Activated CD4-positive, alpha-beta T cell treated with anti-CD3 and anti-CD28 coated beads, Interleukin-2, amount 50 U/mL, for 4 hours (primary cell): ENCODE measurements at regions not wholly inside any gene's neighbourhood (a gene's known extent, or its start where the extent isn't known, plus 50 kb on each side); places are given as distances from the start of the nearest gene placed in this dataset.

Experiments used
- DNase-seq, 2 experiments: peaks; one replicate each; pipeline ENCODE4 v3.0.0-alpha.2; 2020

- no peak for DNase-seq
Observed at GRCh38 chr15:97729270-97729669, 231.2 kb upstream of the ARRDC4 start.

- DNase-seq: no peak
Observed at GRCh38 chr15:97730315-97730714, 230.2 kb upstream of the ARRDC4 start.

DNA sequence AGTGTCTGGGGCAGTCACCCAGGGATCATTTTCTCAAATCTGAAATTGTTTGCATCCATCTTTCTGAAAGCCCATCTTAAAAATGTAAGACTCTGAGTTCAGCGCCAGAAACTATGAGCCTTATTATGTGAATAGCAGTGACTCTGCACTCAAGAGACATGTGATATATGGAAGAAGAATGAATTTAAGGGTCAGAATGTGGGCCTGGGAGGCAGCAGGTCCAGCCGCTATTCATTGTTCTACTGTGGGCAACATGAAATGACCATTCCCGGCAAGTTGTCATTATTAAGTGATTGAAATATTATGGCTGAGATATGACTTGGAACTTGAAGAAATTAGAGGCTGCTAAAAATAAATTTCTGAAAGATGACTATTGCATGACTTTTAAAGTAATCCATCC, 228.6 kb upstream of the ARRDC4 start:
- DNase-seq: no peak

- no peak for DNase-seq
Observed at GRCh38 chr15:97733373-97733772, 227.1 kb upstream of the ARRDC4 start.

DNA sequence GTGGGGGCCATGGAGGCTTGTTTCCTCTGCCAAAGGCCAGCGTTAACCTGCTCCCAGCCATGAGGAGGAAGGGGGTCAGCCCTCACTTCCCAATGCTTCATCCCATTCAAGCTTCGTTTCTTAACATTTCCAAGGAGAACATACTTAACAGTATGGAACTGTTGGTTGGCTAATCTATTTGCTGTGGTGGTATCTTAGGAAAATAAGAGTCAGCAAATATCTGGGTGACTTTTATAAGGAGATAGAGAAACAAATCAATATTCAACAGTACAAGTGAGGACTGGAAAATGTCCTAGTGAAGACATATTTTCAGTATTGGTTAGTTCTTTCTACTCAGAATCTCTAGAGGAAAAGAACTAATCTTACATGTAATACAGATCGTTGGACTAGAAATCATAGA, 223.8 kb upstream of the ARRDC4 start:
- no peak for DNase-seq

DNA sequence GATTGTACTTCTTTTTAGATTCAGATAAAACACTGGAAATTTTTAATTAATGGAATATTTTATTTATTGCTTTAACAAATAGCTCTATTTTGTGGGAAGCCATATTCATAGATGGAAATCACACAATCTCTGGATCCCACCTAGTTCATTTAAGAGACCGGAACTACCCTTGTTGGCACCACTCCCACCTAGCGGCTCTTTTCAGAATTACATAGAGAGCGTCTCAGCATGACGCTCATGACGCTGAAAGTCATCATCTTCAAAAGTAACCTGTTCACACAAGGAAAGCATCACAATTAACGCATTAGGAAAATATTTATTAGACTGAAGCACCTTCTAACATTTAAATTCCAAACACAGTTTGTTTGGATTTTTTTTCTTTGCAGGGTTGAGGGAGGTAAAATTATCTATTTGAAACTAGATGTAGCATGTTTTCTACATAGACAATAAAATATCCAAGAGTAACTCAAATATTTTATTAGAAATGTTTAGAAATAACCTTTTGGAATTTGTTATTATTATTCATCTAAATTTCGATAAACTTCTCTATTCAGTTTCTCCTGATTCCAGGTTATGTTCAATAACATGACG, 214.9 kb upstream of the ARRDC4 start:
- DNase-seq: no peak

GRCh38 chr15:97747342-97747741, 213.2 kb upstream of the ARRDC4 start:
- DNase-seq: no peak

DNA sequence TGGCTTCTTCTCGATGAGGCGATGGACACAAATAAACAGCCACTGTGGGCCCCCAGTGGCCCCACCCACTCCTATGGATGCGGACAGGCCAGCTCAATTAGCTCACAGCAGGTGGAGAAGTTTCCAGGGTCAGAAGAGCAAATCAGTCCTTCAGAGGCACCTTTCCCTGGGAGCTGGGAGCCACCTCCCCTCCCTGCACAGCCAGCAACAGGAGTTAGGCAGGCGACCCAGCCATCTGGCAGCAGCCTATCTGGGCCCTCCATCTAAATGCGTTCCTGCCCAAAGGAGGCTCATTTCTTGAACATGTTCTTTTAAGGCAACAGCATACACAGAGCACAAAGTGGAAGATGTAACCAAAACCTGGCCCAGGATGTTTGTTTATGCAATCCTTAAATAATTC, 211.9 kb upstream of the ARRDC4 start:
- no peak for DNase-seq

DNA sequence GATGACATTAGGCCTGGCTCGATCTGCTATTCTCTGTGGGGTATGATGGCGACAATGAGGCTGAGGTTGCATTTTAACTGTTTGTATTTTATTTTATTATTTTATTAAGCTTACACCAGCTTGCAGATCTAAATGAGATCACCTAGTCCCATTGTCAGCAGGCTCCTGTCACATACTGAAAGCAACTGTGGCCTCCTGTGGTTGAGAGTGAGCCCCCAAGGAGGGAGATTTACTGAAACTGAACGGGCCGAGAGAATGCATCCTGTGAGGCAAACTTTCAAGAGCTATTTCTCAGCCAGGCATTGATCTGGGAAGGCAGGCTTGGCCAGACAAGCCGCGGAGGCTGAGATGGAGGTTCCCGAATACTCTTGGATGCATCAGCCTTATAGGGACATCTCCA, 210.4 kb upstream of the ARRDC4 start:
- no peak for DNase-seq

GRCh38 chr15:97755726-97756125, 204.8 kb upstream of the ARRDC4 start:
- DNase-seq: no peak

DNA sequence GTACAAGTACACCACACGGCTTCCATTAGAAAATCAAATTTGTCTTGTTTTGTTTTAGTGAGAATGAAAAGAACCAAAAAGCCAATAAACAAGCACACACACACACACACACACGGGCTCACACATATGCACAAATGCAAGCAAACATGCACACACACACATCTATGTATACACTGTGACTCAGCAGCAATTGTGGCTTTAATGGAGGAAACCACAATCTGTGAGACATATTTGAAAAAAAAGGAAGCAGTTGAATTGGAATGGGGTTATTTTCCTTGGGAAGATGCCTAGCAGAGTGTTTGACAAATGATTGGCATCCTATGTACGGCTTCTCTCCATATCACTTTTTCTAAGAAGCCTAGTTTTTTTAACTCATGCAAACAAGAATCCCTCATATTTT, 201.1 kb upstream of the ARRDC4 start:
- no peak for DNase-seq

DNA sequence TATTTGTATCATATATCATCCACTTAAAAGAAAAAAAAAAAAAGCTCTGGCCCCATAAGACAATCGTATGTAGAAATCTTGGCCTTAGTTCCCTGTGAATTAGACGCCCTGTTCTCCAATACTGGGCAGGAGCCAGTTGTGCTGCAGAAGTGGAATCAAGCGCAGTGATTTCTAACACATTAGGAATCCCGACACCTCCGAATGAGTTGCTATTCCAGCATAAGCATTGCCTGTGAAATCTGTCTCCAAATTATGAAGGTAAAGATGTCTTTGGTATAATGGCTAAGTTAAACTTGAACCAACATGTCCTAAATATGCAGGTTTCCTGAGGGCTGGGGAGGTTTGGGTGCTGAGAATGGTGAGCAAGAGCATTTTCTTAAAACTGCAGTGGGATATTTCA, 199.4 kb upstream of the ARRDC4 start:
- no peak for DNase-seq

DNA sequence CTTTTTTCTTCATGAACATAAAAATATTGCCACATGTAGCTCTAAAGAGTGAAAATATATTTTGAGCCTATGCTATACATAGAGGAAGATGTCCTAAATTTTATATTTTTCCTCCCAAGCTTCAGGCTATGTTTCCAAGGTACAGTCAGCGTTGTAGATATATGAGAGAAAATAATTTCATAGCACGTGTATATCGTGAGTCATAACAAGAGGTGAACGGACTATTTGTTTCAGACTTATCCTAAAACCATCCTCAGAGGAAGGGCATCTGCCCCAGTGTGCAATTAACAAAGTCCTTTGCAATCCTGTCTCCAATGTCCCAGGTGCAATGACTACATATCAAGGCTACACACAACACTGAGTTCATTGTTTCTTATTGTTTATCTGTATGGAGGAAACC, 177.3 kb upstream of the ARRDC4 start:
- no peak for DNase-seq

- no peak for DNase-seq
Observed at GRCh38 chr15:97786741-97787140, 173.8 kb upstream of the ARRDC4 start.

DNA sequence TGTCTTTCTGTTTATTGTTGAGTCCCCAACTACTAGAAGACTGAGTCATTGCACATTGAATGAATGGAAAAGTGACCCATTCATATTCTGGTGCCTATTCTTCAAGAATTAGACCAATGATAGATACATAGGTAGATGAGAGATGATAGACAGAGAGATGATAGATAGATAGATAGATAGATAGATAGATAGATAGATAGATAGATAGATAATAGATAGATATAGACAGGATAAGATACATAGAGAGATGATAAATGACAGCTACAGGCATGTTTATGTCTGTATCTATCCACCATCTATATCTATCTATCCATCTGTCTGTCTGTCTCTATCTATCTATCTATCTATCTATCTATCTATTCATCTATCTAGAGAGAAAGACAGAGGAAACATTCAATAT, 170.3 kb upstream of the ARRDC4 start:
- no peak for DNase-seq

DNA sequence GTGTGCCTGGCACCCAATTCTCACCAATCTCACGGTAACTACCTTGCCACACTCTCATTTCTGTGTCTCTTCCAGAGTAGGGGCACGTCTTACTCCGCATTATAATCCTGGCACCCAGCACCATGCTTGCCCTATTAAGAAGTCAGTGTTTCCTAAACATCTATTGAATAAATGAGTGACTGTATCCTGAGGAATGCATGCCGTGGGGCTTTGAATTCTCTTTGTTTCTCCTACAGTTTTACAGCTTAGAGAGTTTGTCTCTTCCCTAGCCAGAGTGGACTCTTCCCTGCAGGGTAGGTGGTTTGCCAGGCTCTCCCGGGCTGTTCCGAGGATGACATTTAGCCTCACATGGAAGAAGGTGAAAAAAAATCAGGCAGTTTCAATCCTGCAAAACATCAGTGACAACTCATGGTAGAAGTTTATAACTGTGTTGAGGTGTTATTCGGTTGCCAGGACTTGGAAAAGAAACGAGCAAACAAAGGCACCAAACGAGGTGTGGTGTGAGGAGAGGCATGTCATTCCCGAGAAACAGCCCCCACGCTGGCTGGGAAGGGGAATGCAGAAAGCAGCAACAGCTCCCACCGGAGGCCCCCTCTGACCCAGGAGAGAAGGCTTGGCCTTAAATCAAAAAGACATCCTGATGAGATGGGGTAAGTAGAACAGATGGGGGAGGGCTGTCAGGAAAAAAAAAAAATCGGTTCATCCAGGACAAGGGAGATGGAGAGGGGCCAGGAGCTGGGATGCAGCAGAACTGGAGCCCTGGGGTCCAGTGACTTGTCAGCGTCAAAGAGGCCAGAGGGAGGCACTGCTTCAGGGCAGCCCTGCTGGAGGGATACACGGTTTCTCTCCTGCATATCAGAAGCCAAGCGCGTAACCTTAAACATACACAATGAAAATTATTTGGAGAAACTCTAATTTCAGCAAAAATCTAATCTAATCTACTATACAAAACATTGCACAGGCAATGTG, 168.4 kb upstream of the ARRDC4 start:
- DNase-seq: no peak

DNA sequence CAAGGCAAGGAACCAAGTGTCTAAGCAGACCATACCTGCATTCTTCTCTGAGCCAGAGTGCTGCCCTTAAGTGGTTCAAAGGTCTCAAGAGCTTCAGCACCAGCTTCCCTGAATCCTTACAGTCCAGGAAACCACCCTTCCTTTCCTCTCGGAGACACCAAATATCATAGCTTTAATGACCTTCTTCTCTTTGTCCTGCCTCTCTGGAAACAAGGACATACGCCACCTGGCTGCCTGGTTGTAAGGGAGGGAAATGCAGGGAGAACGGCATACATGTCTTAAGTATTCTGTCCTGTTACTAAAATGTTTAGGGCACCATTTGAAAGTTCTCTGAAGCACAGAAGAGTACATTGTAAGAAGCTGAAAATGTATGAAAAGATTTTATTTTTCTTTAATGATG, 155.6 kb upstream of the ARRDC4 start:
- DNase-seq: no peak

DNA sequence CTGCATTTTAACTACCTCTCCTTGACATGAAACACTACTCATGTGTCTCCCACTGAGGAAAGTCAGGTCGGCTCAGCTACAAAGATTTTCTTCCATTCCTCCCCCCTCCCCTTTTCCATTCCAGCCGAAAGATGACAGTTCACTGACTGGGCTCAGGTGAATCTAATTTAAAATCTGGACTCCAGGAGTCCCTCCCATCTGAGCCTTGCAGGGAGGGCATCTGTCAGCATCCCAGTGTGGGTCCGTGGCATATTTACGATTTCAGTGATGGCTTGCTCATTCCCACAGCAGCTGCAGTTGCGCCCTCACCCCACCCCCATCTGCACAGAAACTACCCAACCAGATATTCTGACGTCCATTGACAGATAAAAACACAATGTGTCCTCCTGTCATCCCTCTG, 153.7 kb upstream of the ARRDC4 start:
- no peak for DNase-seq

- DNase-seq: no peak
Observed at GRCh38 chr15:97815835-97816234, 144.7 kb upstream of the ARRDC4 start.

- no peak for DNase-seq
Observed at GRCh38 chr15:97817276-97817890, 143.1 kb upstream of the ARRDC4 start.

DNA sequence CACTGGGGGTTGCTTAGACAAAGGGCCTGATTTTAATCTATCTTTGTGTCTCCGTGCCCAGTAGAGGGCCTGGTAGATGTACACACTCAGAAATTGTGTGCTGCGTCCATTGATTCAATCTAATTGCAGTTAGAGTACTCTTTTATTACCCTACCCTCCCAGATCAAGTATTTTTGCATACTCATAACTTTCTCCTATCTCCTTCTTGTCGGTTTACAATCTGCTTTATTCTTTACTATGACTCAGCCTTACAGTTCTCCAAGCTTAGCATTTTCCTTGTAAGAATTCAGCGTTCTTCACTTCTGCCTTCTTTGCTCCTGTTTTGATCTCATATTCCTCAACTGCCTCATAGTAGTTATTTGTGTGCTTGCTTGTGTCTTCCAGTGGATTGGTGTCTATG, 124.5 kb upstream of the ARRDC4 start:
- DNase-seq: no peak

- no peak for DNase-seq
Observed at GRCh38 chr15:97837896-97838295, 122.6 kb upstream of the ARRDC4 start.

DNA sequence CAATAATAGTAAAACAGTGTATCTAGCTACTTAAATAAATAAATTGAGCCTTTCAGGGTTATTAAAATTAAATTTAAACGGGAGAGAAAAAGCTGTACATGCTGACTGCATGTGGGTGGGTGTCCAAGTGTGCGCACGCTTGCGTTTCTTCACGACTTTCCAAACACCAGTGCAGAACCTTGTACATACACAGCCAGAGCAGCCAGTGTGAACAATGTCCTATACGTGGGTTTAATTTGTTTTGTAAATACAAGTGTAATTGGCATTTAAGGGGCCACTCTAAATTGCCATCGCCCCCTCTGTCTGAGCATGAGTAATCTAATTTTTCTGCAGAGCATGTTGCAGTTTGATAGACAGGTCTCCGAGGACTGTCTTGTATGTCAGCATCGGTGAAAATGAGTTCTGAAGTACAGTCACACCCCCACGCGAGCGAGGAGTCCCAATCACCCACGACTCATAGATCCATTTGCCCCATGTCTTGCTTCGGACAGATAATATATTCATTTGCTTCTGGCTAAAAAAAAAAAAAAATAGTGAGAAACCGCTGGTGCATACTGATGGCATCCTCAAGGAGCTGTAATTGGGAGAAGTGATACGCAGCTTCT, 121.8 kb upstream of the ARRDC4 start:
- DNase-seq: no peak

GRCh38 chr15:97840501-97840900, 120.0 kb upstream of the ARRDC4 start:
- DNase-seq: no peak
